ENCODE measurements at regions not wholly inside any gene's neighbourhood (a gene's known extent, or its start where the extent isn't known, plus 50 kb on each side); places are given as distances from the start of the nearest gene placed in this dataset.
"Not testable (repeated sequence)": the region's sequence is repeated elsewhere in the genome, so short reads cannot be mapped to it uniquely, and the experiment has no call there.

DNA sequence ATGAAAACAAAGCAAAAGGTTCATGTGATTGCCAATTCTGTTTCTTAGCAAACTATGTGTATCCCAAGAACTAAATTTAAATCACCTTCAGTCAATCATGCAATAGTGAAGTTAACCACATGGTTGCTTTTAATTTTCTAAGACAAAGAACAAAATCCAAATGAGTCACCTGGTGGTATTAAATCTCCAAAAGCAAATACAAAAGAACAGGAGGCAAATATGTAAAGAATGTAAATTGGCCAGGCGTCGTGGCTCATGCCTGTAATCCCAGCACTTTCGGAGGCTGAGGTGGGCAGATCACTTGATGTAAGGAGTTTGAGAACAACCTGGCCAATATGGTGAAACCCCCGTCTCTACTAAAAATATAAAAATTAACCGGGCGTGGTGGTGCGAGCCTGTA, 54.2 kb upstream of the PIK3R4 start:
- DNase-seq: no peak

DNA sequence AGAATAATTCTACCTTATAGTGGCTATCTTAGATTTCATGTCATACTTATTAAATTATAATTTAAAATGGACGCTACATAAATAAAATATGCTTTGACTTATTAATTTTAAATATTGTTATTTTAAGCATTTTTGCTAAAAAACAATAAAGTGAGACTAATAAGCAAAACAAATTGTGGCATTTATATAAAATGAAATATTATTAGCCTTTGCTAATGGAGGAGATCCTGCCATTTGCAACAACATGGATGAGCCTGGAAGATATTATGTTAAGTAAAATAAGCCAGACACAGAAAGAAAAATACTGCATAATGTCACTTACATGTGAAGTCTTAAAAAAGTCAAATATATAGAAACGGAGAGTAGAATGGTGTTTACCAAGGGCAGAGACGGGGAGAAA, 54.8 kb upstream of the PIK3R4 start:
- no peak for DNase-seq

DNA sequence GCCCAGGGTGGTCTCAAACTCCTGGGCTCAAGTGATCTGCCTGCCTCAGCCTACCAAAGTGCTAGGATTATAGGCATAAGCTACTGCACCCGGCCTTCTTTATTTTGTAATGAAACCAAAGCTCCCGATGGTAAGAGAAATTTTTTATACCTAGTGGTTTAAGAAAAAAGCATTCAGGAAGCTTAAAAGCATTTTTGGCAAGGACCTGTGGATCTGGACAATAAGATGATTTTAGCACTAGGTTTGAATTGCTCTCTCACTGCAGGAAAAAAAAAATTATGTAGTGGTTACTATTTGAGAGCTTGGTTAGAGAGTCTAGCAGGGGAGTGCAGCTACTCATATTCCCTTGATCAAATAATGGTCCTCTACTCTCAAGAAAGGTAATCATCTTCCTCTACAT, 64.9 kb upstream of the PIK3R4 start:
- DNase-seq: no peak

DNA sequence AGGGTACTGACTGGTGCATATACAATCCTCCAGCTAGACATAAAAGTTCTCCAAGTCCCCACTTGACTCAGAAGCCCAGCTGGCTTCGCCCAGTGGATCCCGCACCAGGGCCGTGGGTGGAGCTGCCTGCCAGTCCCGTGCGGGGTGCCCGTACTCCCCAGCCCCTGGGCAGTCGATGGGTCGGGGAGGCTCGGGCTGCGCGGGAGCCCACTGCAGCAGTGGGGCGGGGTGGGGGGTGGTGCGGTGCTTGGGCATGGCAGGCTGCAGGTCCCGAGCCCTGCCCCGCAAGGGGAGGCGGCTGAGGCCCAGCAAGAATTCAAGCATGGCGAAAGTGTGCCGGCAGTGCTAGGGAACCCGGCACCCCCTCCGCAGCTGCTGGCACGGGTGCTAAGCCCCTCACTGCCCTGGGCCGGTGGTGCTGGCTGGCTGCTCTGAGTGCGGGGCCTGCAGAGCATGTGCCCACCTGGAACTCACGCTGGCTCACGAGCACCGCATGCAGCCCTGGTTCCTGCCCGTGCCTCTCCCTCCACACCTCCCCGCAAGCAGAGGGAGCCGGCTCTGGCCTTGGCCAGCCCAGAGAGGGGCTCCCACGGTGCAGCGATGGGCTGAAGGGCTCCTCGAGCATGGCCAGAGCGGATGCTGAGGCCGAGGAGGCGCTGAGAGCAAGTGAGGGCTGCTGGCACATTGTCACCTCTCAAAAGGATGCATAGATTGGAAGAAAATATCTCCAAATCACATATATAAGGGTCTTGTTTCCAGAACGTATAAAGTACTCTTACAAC, 68.3 kb upstream of the PIK3R4 start:
- no peak for DNase-seq

DNA sequence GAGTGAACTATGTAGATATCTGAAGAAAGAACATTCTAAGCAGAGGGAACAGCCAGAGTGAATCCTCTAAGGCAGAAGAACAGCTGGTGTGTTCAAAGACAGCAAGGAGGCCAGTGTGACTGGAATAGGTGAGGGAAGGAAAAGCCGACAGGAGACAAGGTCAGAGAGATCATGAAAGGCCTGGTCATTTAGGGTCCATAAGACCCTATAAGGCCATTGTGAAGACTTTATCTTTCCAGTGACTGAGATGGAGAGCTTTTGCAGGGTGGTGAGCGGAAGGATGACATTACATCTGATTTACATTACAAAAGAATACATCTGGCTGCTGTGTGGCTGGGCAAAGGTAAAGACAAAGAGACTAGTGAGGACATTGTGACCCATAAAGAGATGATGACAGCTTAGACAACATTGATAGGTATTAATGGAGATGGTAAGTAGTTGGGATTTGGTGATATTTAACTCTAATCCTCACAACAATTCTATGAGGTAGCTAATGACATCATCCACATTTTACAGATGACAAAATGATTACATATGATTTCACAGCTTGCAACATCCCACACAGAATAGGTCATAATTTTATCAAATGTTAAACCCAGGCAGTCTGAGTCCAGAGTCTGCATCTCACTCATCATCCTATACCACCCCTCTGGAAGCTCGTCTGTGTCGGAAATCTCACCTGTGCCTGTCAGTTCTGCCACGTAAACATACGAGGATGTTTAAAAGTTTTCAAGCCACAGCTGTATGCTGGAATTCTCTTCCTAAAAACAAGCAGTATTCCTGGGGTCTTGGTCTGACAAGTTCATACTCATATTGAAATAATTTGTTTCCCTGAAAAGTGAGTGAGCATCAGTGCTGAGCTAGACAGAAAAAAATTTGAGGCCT, 70.2 kb upstream of the PIK3R4 start:
- DNase-seq: no peak

DNA sequence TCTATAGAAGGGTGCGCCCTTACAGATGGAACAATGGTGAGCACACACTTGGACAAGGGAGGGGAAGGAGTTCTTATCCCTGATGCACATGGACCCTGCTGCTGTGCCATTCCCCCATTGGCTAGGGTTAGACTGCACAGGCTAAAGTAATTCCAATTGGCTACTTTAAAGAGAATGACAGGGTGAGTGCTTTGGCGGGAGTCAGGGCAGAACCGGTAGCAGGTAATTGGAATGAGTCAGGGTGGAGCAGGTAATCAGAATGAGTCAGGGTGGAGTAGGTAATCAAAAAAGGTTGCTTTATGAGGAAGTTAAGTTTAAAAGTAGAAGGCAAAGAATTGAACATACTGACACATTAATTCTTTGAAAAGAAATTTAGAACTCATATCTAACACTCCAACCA, 71.4 kb upstream of the PIK3R4 start:
- DNase-seq: not testable (repeated sequence)

DNA sequence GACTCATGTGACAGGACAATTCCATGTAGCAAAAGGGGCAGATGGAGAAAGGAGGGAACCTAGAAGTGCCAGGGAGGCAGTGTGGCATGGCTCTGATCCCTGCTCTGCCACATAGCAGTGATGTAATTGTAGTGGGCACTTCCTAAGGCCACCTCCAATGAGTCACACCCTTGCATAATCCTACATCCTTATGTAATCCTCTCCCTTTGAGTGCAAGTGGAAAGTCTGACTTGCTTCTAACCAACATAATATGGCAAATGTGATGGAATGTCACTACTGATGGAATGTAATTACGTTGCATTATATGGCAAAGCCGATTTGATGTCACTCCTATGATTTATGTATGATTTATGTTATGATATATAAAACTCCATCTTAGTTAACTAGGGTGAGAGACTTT, 72.9 kb upstream of the ATP2C1 start:
- no peak for DNase-seq

DNA sequence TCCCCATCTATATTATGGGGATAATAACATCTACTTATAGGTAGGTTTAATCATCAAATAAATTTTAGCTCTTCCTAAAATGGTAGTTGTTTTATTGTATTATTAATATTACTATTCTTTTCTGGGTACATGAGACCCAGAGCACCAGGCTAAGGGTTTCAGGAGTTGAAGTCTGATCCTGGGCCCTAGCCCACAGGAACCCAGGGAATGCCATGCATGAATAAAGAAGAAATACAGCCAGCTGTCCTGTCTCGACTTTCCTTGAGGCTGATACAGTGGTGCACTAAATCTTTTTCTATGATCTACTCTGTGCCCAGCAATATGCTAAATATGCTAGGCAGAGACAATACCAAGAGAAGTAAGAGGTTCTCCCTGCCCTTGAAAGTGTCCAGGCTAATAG, 72.1 kb upstream of the ATP2C1 start:
- no peak for DNase-seq

DNA sequence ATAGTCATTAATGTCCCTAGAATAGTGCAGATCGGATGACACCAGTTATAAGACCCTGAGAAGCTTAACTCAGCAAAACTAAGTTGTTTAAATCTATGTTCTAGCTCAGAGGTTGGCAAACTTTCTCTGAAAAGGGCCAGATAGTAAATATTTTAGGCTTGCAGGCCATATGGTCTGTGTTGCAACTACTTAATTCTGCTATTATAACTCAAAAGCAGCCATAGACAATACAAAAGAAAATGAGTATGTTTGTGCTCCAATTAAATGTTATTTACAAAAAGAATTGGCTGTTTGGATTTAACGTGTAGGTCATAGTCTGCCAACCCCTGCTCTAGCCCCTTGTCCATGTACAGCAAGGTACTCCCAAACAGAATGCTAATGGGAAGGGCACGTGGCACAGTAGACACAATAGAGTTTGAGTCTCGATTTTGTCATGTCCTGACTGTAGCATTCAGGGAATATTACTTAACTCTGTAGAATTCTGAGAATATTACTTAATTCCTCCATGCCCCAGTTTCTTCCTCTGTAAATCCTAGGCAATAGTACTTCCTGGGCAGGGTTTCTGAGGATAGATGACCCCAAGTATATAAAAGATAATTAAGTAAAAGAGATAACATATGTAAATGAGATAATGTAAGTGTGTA, 70.5 kb upstream of the ATP2C1 start:
- DNase-seq: no peak

DNA sequence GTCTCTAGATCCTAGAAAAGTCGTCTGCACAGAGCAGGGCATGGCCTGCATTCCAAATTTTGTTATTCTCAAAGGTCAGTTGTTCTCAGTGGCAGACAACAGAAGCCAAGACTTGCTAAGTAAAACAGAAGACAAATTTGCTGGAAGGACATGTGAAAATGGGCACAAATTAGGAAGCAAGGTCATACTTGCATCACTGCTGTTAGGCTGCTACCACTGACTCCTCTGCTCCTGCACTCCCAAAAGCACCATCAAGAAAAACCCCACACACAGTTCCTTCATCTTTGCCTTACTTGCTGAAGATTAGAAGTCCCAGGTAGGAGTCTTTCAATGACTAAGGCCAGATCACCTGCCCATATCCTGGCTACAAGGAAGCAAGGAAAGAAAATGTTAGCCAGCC, 69.9 kb upstream of the ATP2C1 start:
- no peak for DNase-seq

DNA sequence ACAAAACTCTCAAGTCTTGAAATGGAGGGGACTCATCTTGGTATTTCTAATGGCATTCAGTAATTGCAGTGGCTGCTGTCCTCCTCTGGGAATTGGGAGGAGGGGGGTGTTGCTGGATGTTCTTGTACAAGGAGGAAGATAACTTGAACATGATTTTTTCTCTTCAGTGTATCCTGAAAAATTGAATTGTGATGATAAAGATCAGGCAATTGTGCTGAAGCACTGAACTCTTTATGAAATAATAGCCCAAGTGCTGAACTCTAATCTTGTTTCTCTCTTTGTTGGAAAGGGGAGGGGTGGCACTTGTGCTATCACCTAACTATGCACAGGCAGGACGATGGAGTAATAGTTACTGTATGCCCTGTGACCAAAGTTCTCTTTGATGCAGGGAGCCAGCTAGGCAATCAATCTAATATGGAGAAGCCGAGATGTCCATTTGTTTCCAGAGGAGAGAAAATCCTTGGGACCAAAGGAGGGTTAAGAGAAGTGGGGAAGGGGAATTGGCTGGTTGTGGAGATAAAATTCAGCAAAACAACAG, 68.1 kb upstream of the ATP2C1 start:
- no peak for DNase-seq

DNA sequence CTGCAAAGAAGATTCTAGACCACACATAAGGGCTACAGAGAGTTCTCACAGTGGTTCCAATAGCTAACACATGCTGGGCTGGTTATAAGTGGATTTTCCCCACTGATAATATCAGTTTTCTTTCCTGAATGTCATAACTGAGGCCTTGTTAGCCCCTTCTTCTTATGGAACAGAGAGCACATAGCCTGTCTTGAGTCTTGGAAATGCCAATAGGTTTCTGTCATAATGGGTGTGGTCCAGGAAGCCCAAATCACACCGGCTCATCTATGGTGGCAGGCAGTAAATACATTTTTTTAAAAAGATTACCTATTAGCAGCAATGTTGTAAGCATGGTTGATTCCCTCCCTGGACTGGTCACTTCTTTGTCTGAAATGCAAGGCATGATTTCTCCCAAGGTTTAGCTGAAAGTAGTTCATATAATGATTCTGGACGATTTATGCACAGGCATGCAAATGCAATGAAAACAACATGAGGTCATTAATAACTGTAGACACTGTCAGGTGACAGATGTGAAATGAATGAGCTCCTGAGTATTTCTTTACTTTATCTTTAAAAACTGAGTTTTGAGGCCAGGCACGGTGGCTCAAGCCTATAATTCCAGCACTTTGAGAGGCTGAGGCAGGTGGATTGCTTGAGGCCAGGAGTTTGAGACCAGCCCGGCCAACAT, 67.2 kb upstream of the ATP2C1 start:
- no peak for DNase-seq

DNA sequence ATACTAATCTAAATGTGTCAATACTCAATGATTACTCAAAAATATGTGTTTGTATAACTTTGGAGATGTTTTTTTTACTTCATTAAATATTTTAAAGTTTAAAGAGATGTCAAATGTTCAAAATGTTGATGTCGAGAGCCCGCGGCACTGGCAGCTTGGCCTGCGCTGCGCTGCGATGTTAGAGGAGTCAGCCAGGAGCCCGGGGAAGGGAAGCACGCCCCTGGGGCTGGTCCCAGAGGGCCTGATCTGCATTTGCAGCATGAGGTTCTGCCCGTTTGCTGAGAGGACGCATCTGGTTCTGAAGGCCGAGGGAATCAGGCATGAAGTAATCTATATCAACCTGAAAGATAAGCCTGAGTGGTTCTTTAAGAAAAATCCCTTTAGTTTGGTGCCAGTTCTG, 66.4 kb upstream of the ATP2C1 start:
- no peak for DNase-seq

DNA sequence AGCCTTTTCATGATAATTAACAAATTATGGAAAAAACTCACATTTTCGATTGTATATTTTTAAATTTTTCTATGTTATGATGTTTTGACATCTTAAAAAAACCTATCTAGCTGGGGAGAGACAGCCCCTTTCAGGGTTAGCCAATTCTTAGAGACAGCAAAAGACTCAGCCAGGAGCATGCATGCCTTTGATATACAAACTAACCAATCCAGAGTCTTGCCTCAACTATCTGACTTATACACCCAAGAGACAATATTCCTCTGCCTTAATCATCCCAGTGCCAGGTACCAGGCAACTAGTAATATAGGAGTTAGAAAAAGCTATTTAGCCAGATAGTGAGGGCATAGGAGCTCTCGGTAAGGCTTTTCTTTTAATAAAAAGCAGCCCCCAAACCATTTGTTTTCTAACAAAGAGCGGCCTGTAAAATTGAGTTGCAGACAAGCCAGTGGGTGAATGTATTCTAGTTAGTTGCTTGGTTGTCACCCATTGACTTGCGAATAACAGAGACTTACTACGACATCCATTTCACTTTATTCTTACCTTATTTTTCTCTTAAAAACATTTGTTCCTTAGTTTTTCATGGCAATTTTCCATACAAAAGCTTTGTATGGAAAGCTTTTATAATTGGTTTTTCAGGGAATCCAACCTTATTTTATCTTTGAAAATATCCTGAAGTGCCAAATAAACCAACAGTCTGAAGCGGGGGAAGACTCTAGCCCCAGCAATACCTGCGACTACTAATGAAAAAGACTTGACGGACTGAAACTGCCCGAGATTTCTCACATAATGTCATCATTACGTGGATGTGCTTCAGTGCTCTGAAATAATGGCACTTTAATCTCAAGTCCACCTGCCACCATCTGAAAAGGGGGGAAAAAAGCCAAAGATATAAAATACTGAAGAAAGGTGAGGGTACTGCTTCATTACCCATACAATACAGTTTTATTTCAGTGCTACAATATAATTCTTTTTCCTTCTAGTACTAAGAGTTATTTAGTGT, 64.6 kb upstream of the ATP2C1 start:
- DNase-seq: no peak

DNA sequence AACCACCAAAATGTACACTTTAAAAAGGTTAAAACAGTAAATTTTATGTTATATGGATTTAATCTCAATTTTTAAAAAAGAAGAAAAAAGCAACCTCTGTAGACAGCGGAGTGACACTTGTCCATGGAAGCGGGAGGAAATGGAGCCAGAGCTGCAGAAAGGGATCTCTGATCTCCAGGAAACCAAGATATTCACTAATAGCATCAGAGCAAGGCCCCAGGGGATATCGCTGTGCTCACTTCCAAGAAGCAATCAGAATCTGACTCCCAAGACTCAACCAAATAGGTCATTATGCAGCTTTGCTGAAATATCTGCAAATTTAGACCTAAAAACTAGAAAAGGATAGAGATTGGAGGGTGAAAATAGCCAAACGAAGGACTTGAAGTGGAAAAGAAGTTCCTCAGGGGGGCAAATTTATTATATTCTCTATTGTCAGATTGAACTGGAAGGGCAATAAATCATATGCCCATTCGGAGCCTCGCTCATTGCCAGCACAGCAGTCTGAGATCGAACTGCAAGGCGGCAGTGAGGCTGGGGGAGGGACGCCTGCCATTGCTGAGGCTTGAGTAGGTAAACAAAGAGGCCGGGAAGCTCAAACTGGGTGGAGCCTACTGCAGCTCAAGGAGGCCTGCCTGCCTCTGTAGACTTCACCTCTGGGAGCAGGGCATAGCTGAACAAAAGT, 62.0 kb upstream of the ATP2C1 start:
- DNase-seq: no peak

DNA sequence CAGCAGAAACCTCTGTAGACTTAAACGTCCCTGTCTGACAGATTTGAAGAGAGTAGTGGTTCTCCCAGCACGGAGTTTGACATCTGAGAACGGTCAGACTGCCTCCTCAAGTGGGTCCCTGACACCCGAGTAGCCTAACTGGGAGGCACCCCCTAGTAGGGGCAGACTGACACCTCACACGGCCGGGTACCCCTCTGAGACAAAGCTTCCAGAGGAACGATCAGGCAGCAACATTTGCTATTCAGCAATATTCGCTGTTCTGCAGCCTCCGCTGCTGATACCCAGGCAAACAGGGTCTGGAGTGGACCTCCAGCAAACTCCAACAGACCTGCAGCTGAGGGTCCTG, 61.5 kb upstream of the ATP2C1 start:
- DNase-seq: not testable (repeated sequence)

DNA sequence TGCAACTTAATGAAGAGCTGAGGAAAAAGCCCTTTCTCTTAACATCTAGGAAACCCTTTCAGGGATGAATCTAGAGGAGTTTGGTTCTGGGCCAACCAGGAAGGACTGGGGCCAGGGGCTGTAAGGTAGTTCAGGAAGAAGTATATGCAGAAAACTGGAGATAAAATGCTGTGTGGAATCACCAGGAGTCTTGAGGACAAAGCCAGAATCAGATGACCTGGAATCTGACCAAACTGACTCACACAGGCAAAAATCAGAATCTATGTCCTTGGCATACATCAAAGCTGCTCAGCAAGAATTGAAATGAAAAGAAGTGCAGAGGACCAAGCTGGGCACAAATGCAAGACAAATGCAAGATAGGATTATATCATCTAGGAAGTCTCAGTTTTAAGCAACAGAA, 59.4 kb upstream of the ATP2C1 start:
- DNase-seq: peak in 1 of 2 experiments; percentile 12

DNA sequence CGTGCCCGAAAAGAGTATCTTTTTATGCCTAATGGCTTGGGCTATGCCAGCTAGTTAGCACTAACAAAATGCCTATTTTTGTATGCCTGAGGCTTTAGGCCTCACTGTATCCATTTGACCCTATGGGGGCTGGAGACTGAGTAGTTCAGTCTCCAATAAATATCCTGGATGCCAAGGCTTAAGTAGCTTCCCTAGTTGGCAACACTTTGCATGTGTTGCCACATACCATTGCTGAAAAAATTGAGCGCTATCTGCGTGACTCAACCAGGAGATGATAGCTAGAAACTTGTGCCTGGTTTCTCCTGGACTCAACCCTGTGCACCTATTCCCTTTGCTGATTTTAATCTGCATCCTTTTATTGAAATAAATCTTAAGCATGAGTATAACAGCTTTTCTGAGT, 58.4 kb upstream of the ATP2C1 start:
- no peak for DNase-seq

DNA sequence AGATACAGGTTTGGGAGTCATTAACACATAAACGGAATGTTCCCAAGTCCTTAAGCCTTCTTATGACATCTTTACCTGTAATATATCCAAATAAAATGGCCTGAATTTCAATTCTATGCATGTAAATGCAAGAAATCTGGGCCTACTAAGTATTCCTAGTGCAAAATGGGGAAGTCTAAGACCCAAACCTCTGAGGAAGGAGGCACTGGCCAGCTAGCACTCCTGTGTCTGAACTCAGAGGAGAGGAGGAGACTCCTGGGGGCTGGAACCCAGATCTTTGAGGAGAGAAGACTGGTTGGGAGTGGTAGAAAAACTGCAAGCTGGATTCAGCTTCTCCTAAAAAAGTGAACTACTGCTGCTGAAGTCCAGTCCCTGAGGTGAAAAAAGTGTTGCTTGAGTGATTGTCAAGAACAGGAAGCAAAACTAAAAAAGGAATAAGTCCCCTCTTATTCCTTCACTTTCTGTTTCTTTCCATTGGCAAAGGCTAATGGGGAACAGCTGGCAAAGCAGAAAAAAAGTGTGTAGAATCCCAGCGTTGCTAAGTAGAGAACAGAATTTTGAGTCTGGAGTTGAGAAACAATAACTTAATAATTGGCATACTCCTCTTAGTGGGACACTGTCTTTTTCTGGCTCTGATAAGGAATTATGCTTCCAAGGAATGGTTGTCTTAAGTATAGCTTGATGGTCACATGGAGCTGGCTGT, 54.8 kb upstream of the ATP2C1 start:
- no peak for DNase-seq

DNA sequence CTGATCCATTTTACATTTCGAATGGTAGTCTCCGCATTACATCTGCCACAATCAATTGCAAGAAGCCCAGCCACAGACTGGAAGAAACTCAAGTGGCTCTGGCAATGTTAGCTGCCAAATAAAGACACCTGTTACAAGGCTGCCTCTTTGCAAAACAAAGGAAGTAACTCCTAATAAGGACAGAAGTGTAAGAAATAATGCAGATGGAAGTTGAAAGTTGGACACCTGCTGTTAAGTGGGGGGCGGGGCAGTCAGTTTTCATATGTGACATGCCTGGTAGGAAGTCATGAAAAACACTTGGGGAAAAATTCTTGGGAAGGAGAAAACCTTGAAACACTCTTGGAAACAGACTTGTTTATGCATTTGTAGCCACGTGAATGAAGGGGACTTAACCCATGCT, 54.1 kb upstream of the ATP2C1 start:
- no peak for DNase-seq
